Osteoblast (primary cell): ENCODE measurements at regions not wholly inside any gene's neighbourhood (a gene's known extent, or its start where the extent isn't known, plus 50 kb on each side); places are given as distances from the start of the nearest gene placed in this dataset.

Source experiments
- DNase-seq: peaks from one replicate; pipeline ENCODE4 v3.0.0; 2011; ENCODE audit warnings: low spot score, mixed read lengths; ENCODE audit not compliant: insufficient read length; ENCODE audit errors: missing footprints
- H2AFZ ChIP-seq: 2 replicates; pipeline ENCODE4 v1.6.0; 2011; ENCODE audit warnings: mild to moderate bottlenecking, low read length
- H3K27ac ChIP-seq: 2 replicates; pipeline ENCODE4 v1.5.1; 2011; ENCODE audit warnings: mild to moderate bottlenecking, low read depth, low read length, moderate library complexity
- H3K27me3 ChIP-seq: 2 replicates; pipeline ENCODE4 v1.6.0; 2012; ENCODE audit warnings: mild to moderate bottlenecking, control low read depth, inconsistent platforms, low read length, moderate library complexity; ENCODE audit not compliant: insufficient read depth
- H3K36me3 ChIP-seq: 2 replicates; pipeline ENCODE4 v1.5.1; 2011; ENCODE audit warnings: mild to moderate bottlenecking, low read length, control low read depth, moderate library complexity; ENCODE audit not compliant: insufficient read depth
- H3K4me1 ChIP-seq: 2 replicates; pipeline ENCODE4 v1.5.1; 2011; ENCODE audit warnings: mild to moderate bottlenecking, low read length, control low read depth, moderate library complexity; ENCODE audit not compliant: insufficient read depth
- H3K4me2 ChIP-seq: 2 replicates; pipeline ENCODE4 v1.6.0; 2011; ENCODE audit warnings: mild to moderate bottlenecking, low read length; ENCODE audit not compliant: insufficient read depth
- H3K4me3 ChIP-seq: fragments of 200-600 bp; sonication (generic); 3 replicates; pipeline ENCODE4 v1.5.1; 2012; ENCODE audit warnings: mild to moderate bottlenecking, low read length, inconsistent platforms; ENCODE audit not compliant: insufficient read depth
- H3K79me2 ChIP-seq: 2 replicates; pipeline ENCODE4 v1.6.0; 2012; ENCODE audit warnings: mild to moderate bottlenecking, low read length, control low read depth, inconsistent platforms; ENCODE audit not compliant: insufficient read depth
- H3K9me3 ChIP-seq: 2 replicates; pipeline ENCODE4 v1.5.1; 2011; ENCODE audit warnings: low read depth, low read length, control low read depth
- H4K20me1 ChIP-seq: 2 replicates; pipeline ENCODE4 v1.6.0; 2012; ENCODE audit warnings: mild to moderate bottlenecking, low read length, control low read depth; ENCODE audit not compliant: insufficient read depth
- TF ChIP-seq, protein P1 (sequence below): IDR thresholded peaks from 2 replicates; pipeline ENCODE4 v1.5.1; 2011; ENCODE audit warnings: mild to moderate bottlenecking, low read depth, low read length, moderate library complexity; ENCODE audit errors: extremely low read depth

- H3K4me2 ChIP-seq: no peak overlapping the region
- no peaks in the 10 kb centered on the region for H3K4me1 ChIP-seq
- H3K36me3 ChIP-seq: no peaks in the 10 kb centered on the region
- no peak overlapping the region for H3K4me3 ChIP-seq
- no peaks in the 10 kb centered on the region for H3K79me2 ChIP-seq
- no peak overlapping the region for H2AFZ ChIP-seq
- H4K20me1 ChIP-seq: no peaks in the 10 kb centered on the region
- H3K27ac ChIP-seq: no peak overlapping the region
- no peaks in the 10 kb centered on the region for H3K27me3 ChIP-seq
- H3K9me3 ChIP-seq: no peaks in the 10 kb centered on the region
- no peak for DNase-seq
- TF ChIP-seq, protein P1, sequence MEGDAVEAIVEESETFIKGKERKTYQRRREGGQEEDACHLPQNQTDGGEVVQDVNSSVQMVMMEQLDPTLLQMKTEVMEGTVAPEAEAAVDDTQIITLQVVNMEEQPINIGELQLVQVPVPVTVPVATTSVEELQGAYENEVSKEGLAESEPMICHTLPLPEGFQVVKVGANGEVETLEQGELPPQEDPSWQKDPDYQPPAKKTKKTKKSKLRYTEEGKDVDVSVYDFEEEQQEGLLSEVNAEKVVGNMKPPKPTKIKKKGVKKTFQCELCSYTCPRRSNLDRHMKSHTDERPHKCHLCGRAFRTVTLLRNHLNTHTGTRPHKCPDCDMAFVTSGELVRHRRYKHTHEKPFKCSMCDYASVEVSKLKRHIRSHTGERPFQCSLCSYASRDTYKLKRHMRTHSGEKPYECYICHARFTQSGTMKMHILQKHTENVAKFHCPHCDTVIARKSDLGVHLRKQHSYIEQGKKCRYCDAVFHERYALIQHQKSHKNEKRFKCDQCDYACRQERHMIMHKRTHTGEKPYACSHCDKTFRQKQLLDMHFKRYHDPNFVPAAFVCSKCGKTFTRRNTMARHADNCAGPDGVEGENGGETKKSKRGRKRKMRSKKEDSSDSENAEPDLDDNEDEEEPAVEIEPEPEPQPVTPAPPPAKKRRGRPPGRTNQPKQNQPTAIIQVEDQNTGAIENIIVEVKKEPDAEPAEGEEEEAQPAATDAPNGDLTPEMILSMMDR: no peak
These were observed 49.8 kb upstream of the PAK1 start for GRCh38 chr11:77523712-77524111.
